ENCODE measurements at regions not wholly inside any gene's neighbourhood (a gene's known extent, or its start where the extent isn't known, plus 50 kb on each side); places are given as distances from the start of the nearest gene placed in this dataset.
"Not testable (repeated sequence)": the region's sequence is repeated elsewhere in the genome, so short reads cannot be mapped to it uniquely, and the experiment has no call there.

DNA sequence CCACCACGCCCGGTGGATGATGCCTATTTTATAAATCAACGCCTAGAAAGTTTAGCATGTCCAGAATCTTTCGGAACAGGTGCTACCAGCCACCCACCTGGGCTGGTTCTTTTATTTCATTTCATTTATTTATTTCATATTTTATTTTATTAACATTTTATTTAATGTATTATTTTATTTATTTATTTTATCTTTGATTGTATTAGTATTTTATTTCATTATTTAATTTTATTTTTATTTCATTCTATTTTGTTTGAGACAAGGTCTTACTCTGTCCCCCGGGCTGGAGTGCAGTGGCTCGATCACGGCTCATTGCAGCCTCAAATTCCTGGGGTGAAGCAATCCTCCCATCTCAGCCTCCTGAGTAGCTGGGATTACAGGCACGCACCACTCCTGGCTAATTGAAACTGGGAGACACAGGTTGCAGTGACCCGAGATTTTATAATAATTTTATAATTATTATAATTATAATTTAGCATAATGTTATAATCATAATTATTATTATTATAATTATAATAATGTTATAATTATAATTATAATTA lies 187.2 kb downstream of the SHOX start:
- no peak for DNase-seq (ENCODE audit: low read depth)
- TF ChIP-seq, protein P1, sequence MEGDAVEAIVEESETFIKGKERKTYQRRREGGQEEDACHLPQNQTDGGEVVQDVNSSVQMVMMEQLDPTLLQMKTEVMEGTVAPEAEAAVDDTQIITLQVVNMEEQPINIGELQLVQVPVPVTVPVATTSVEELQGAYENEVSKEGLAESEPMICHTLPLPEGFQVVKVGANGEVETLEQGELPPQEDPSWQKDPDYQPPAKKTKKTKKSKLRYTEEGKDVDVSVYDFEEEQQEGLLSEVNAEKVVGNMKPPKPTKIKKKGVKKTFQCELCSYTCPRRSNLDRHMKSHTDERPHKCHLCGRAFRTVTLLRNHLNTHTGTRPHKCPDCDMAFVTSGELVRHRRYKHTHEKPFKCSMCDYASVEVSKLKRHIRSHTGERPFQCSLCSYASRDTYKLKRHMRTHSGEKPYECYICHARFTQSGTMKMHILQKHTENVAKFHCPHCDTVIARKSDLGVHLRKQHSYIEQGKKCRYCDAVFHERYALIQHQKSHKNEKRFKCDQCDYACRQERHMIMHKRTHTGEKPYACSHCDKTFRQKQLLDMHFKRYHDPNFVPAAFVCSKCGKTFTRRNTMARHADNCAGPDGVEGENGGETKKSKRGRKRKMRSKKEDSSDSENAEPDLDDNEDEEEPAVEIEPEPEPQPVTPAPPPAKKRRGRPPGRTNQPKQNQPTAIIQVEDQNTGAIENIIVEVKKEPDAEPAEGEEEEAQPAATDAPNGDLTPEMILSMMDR (conservative IDR thresholded peaks at IDR 0.05; ENCODE audit: low read depth, low read length): no peak
- no peak overlapping the region for H3K4me3 ChIP-seq (ENCODE audit: low read depth, low read length)

DNA sequence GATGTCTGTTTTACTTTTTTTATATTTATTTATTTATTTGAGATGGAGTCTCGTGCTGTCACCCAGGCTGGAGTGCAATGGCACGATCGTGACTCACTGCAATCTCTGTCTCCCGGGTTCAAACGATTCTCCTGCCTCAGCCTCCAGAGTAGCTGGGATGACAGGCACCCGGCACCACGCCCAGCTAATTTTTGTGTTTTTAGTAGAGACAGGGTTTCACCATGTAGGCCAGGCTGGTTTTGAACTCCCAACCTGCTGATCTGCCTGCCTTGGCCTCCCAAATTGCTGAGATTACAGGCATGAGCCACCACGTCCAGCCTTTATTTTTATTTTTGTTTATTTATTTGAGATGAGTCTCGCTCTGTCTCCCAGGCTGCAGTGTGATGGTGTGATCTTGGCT lies 186.6 kb downstream of the SHOX start:
- H3K4me3 ChIP-seq (ENCODE audit: low read depth, low read length); DNase-seq (ENCODE audit: low read depth): not testable (repeated sequence)

DNA sequence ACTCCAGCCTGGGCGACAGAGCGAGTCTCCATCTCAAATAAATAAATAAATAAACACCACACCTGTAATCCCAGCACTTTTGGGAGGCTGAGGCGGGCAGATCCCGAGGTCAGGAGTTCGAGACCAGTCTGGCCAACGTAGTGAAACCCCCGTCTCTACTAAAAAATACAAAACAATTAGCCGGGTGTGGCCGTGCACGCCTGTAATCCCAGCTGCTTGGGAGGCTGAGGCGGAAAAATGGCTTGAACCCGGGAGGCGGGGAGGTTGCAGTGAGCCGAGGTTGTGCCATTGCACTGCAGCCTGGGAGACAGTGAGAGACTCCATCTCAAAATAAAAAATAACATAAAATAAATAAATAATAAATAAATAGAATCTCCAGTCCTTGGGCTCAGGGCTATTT lies 185.8 kb downstream of the SHOX start:
- no peak overlapping the region for H3K4me3 ChIP-seq (ENCODE audit: low read depth, low read length)
- TF ChIP-seq, protein P1 (conservative IDR thresholded peaks at IDR 0.05; ENCODE audit: low read depth, low read length): no peak
- DNase-seq (ENCODE audit: low read depth): no peak

DNA sequence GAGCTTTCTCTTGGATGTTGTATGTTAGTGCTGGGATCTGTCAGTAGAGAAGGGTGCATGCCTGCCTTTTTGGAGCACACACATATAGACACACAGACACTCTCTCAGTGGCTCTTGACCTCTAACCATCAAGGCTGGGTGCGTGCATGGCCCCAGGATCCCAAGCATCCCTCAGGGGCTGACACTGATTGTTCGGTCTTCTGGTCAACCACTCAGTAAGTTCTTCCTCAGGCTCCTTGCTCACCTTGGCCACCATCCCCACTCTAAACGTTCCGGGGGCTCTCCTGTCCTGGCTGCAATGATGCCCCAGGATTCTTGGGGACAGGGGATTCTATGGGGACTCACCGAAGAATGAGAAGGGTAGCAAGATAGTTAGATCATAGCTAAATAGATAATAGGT lies 179.6 kb downstream of the SHOX start:
- no peak for DNase-seq (ENCODE audit: low read depth)
- H3K4me3 ChIP-seq (ENCODE audit: low read depth, low read length): no peak overlapping the region
- TF ChIP-seq, protein P1 (conservative IDR thresholded peaks at IDR 0.05; ENCODE audit: low read depth, low read length): no peak

DNA sequence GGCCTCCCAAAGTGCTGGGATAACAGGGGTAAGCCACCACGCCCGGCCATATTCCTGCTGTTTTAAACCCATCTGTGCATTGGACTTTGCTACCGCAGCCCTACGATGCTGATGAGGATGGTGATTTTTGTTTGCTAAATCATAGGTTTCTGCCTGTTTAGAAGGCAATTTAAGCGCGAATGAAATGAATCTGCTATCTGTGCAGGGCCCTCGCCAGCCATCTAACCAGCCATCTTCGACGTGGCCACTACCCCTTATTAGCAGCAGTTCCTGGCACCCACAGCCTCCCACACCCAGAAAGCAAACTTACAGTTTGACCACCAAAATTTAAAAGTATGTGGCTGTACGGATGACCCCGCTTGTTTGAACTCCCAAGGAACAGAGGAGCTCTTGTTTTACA lies 178.5 kb downstream of the SHOX start:
- no peak for DNase-seq (ENCODE audit: low read depth)
- H3K4me3 ChIP-seq (ENCODE audit: low read depth, low read length): no peak overlapping the region
- TF ChIP-seq, protein P1 (conservative IDR thresholded peaks at IDR 0.05; ENCODE audit: low read depth, low read length): no peak

DNA sequence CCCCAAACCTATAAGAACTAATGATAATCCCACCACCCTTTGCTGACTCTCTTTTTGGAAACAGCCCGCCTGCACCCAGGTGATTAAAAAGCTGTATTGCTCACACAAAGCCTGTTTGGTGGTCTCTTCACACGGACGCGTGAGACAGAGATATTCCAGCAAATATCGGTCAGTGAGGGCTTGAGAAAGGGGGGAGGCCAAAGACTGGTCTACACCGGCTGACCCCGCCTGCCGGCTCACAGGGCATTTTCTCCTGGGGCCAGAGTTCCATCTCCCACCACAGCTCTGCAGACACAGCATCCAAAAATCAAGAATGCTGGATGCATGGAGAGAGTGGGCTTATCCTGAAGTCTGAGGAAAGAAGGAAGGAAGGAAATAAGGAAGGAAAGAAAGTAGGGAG lies 176.0 kb downstream of the SHOX start:
- DNase-seq (ENCODE audit: low read depth): no peak
- no peak overlapping the region for H3K4me3 ChIP-seq (ENCODE audit: low read depth, low read length)
- TF ChIP-seq, protein P1 (conservative IDR thresholded peaks at IDR 0.05; ENCODE audit: low read depth, low read length): no peak

DNA sequence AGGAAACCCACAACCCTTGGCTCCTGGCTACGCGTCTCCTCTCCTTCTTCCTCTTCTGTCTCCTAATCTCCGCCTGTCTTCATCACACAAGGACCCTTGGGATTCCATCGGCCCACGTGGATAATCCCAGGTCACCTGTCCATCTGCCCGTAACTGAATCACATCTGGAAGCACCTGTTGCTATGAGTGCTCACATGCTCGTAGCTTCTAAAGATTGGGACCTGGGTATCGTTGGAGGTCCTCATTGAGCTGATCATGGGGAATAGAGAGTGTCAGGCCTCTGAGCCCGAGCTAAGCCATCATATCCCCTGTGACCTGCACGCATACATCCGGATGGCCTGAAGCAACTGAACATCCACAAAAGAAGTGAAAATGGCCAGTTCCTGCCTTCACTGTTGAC lies 175.4 kb downstream of the SHOX start:
- DNase-seq (ENCODE audit: low read depth): no peak
- TF ChIP-seq, protein P1 (conservative IDR thresholded peaks at IDR 0.05; ENCODE audit: low read depth, low read length): no peak
- no peak overlapping the region for H3K4me3 ChIP-seq (ENCODE audit: low read depth, low read length)
